GM12891 (cell line): ENCODE measurements at regions not wholly inside any gene's neighbourhood (a gene's known extent, or its start where the extent isn't known, plus 50 kb on each side); places are given as distances from the start of the nearest gene placed in this dataset.

Source experiments
- POLR2A ChIP-seq: IDR thresholded peaks from 2 replicates; pipeline ENCODE4 v1.6.1; 2011; ENCODE audit warnings: low read depth, low read length, control low read depth
- POLR2AphosphoS5 ChIP-seq: IDR thresholded peaks from 2 replicates; pipeline ENCODE4 v1.6.1; 2011; ENCODE audit warnings: low read depth, low read length, control low read depth
- SPI1 ChIP-seq: IDR thresholded peaks from 2 replicates; pipeline ENCODE4 v1.6.1; 2011; ENCODE audit warnings: low read depth, low read length, control low read depth

- no peak for TF ChIP-seq POLR2A
- TF ChIP-seq SPI1: no peak
- no peak for TF ChIP-seq POLR2AphosphoS5
These were observed 296.7 kb upstream of the DPH6 start for GRCh38 chr15:35842631-35843030.
